Transverse colon (tissue), 4 donors: ENCODE measurements at regions not wholly inside any gene's neighbourhood (a gene's known extent, or its start where the extent isn't known, plus 50 kb on each side); places are given as distances from the start of the nearest gene placed in this dataset.

Experiments
- DNase-seq: peaks from one replicate; pipeline ENCODE4 v3.0.0-alpha.2; 2019
- H3K27ac ChIP-seq, 4 donors: fragments of 200-600 bp; sonication (generic); 2 replicates each; pipeline ENCODE4 v1.5.1; 2016 to 2018; ENCODE audit warnings: inconsistent platforms in 4 of 4
- H3K27me3 ChIP-seq: fragments of 200-600 bp; sonication (generic); 2 replicates; pipeline ENCODE4 v1.5.1; 2017; ENCODE audit warnings: inconsistent platforms
- H3K36me3 ChIP-seq, 4 donors: fragments of 200-600 bp; sonication (generic); 2 replicates each; pipeline ENCODE4 v1.5.1; 2017 to 2019; ENCODE audit warnings: inconsistent platforms in 4 of 4
- H3K4me1 ChIP-seq, 4 donors: fragments of 200-600 bp; sonication (generic); 2 replicates each; pipeline ENCODE4 v1.5.1; 2017 to 2020; ENCODE audit warnings: inconsistent platforms in 4 of 4
- H3K4me3 ChIP-seq, 4 donors: fragments of 200-600 bp; sonication (generic); 1 replicate in 1 of 4; 2 replicates in 3 of 4; pipeline versions ENCODE4 v1.5.1 to v1.6.1; 2017 to 2019; ENCODE audit warnings: inconsistent platforms in 4 of 4
- H3K9me3 ChIP-seq, 2 donors: fragments of 200-600 bp; sonication (generic); 2 replicates each; pipeline ENCODE4 v1.5.1; 2017 to 2019; ENCODE audit warnings: inconsistent platforms in 2 of 2
- CTCF ChIP-seq, 5 experiments: fragments of 200-600 bp in 3 of 5; fragments of 450-650 bp in 2 of 5; sonication (generic) in 3 of 5; IDR thresholded peaks; 1 replicate in 2 of 5; 2 replicates in 3 of 5; pipeline ENCODE4 v1.5.1; 2016 to 2017; ENCODE audit warnings: antibody characterized with exemption in 5 of 5, inconsistent platforms in 3 of 5, mild to moderate bottlenecking in 2 of 5, moderate library complexity in 1 of 5
- EP300 ChIP-seq: sonication (generic); formaldehyde crosslinking; IDR thresholded peaks from one replicate; pipeline ENCODE4 v1.6.1; 2017; ENCODE audit warnings: antibody characterized with exemption, low read depth
- POLR2A ChIP-seq: fragments of 450-650 bp; IDR thresholded peaks from one replicate; pipeline ENCODE4 v1.6.1; 2016; ENCODE audit warnings: antibody characterized with exemption, mild to moderate bottlenecking, moderate library complexity
- POLR2AphosphoS5 ChIP-seq, 3 donors: sonication (generic); formaldehyde crosslinking; IDR thresholded peaks; one replicate each; pipeline ENCODE4 v1.6.1; 2016; ENCODE audit warnings: antibody characterized with exemption in 3 of 3
- WGBS, 2 donors: methylation state at CpG; one replicate each; pipeline ENCODE4 v1.1.5; 2018; ENCODE audit warnings: low coverage in 1 of 2; 5-methylcytosine and 5-hydroxymethylcytosine counted together
- in situ Hi-C, 4 donors: fragments of 200-750 bp; cut with MboI; loops; one replicate each; pipeline versions ENCODE4 v1.15.0 to v1.15.1; 2017; ENCODE audit warnings: low sequenced_read_pairs in 3 of 4, low pct_ligation_motif_present in 1 of 4, low pct_unique_long_range_greater_than_20kb in 1 of 4
- intact Hi-C: fragments of 100-400 bp; cut with DNase I; formaldehyde crosslinking; loops from one replicate; pipeline ENCODE4 v1.15.1; 2023; ENCODE audit warnings: low total_unique reads

- no peaks in the 10 kb centered on the region for H3K4me1 ChIP-seq
- WGBS, 2 donors: 69 to 70% methylated on average over 3 of the region's 3 CpGs
- DNase-seq: no peak
- H3K27ac ChIP-seq: no peak overlapping the region
- no peaks in the 10 kb centered on the region for H3K27me3 ChIP-seq
- no peaks in the 10 kb centered on the region for H3K36me3 ChIP-seq
- H3K4me3 ChIP-seq: no peak overlapping the region
- intact Hi-C loops (no loop called here), in situ Hi-C loops (no loop called here)
- peaks cover 23 to 24% of the 10 kb centered on the region in 2 donors for H3K9me3 ChIP-seq
- TF ChIP-seq EP300: no peak
- TF ChIP-seq POLR2AphosphoS5 (IDR thresholded peaks at IDR 0.05): no peak
- TF ChIP-seq CTCF (IDR thresholded peaks at IDR 0.05): no peak
- TF ChIP-seq POLR2A: no peak
Observed at GRCh38 chr7:22647451-22648257, 79.3 kb upstream of the IL6 start.

GRCh38 chr7:22645418-22646181, 81.4 kb upstream of the IL6 start:
- in situ Hi-C loops: no loop called here
- no peaks in the 10 kb centered on the region for H3K27me3 ChIP-seq
- peaks cover 24 to 28% of the 10 kb centered on the region in 2 donors for H3K9me3 ChIP-seq
- H3K4me3 ChIP-seq: no peak overlapping the region
- no peak for DNase-seq
- H3K36me3 ChIP-seq: no peaks in the 10 kb centered on the region
- intact Hi-C loops: no loop called here
- H3K4me1 ChIP-seq: no peaks in the 10 kb centered on the region
- TF ChIP-seq POLR2AphosphoS5 (IDR thresholded peaks at IDR 0.05): no peak
- no peak for TF ChIP-seq POLR2A
- TF ChIP-seq EP300: no peak
- TF ChIP-seq CTCF (IDR thresholded peaks at IDR 0.05): no peak
- no peak overlapping the region for H3K27ac ChIP-seq

- Histone ChIP-seq H3K4me3 (no peak overlapping the region), H3K9me3 (peaks cover 24 to 28% of the 10 kb centered on the region in 2 donors), H3K36me3 (no peaks in the 10 kb centered on the region), H3K4me1 (no peaks in the 10 kb centered on the region), H3K27ac (no peak overlapping the region), H3K27me3 (no peaks in the 10 kb centered on the region)
- intact Hi-C loops: no loop called here
- TF ChIP-seq EP300 (no peak), POLR2A (no peak), CTCF (IDR thresholded peaks at IDR 0.05) (no peak), POLR2AphosphoS5 (IDR thresholded peaks at IDR 0.05) (no peak)
- DNase-seq: no peak
- in situ Hi-C loops: no loop called here
Observed at GRCh38 chr7:22642454-22642853, 84.5 kb upstream of the IL6 start.

GRCh38 chr7:22640269-22640668, 86.7 kb upstream of the IL6 start:
- 72 to 91% methylated on average over 8 of the region's 8 CpGs for WGBS, 2 donors
- in situ Hi-C loops: no loop called here
- intact Hi-C loops: no loop called here

More at GRCh38 chr7:22640269-22640668, 86.7 kb upstream of the IL6 start:
- Histone ChIP-seq H3K27me3 (no peaks in the 10 kb centered on the region), H3K4me1 (no peaks in the 10 kb centered on the region), H3K4me3 (no peak overlapping the region), H3K9me3 (peaks cover 12 to 14% of the 10 kb centered on the region in 2 donors), H3K27ac (no peak overlapping the region), H3K36me3 (no peaks in the 10 kb centered on the region)
- DNase-seq: no peak
- TF ChIP-seq POLR2A (no peak), EP300 (no peak), POLR2AphosphoS5 (IDR thresholded peaks at IDR 0.05) (no peak), CTCF (IDR thresholded peaks at IDR 0.05) (no peak)
